Stomach (tissue), 8 donors: ENCODE measurements at regions not wholly inside any gene's neighbourhood (a gene's known extent, or its start where the extent isn't known, plus 50 kb on each side); places are given as distances from the start of the nearest gene placed in this dataset.

Experiments used
- DNase-seq, 2 donors: peaks; one replicate each; pipeline versions ENCODE4 v3.0.0 to v3.0.0-alpha.2; 2013 to 2019
- H3K27ac ChIP-seq, 5 donors: fragments of 200-600 bp in 4 of 5; sonication (generic) in 4 of 5; one replicate each; pipeline ENCODE4 v1.5.1; 2013 to 2019; ENCODE audit warnings: mild to moderate bottlenecking in 1 of 5, moderate library complexity in 1 of 5
- H3K27me3 ChIP-seq, 3 donors: fragments of 200-600 bp; sonication (generic); one replicate each; pipeline ENCODE4 v1.5.1; 2017 to 2019; ENCODE audit warnings: mixed run types in 1 of 3
- H3K36me3 ChIP-seq, 4 donors: fragments of 200-600 bp; sonication (generic); 1 replicate in 3 of 4; 2 replicates in 1 of 4; pipeline ENCODE4 v1.5.1; 2016 to 2019
- H3K4me1 ChIP-seq, 4 donors: fragments of 200-600 bp; sonication (generic); one replicate each; pipeline ENCODE4 v1.5.1; 2016 to 2019
- H3K4me3 ChIP-seq, 4 donors: fragments of 200-600 bp; sonication (generic) in 3 of 4; one replicate each; pipeline ENCODE4 v1.5.1; 2016 to 2019; ENCODE audit warnings: mild to moderate bottlenecking in 1 of 4
- H3K9me3 ChIP-seq, 4 donors: fragments of 200-600 bp; sonication (generic); one replicate each; pipeline ENCODE4 v1.5.1; 2016 to 2019
- CTCF ChIP-seq, 7 experiments: fragments of 450-650 bp in 4 of 7; fragments of 200-600 bp in 3 of 7; sonication (generic) in 3 of 7; IDR thresholded peaks; one replicate each; pipeline ENCODE4 v1.5.1; 2016 to 2019; ENCODE audit warnings: antibody characterized with exemption in 7 of 7, control low read depth in 2 of 7, mild to moderate bottlenecking in 1 of 7
- EP300 ChIP-seq: sonication (generic); formaldehyde crosslinking; IDR thresholded peaks from one replicate; pipeline ENCODE4 v1.6.1; 2017; ENCODE audit warnings: antibody characterized with exemption
- POLR2A ChIP-seq, 4 donors: fragments of 450-650 bp; IDR thresholded peaks; one replicate each; pipeline ENCODE4 v1.6.1; 2016; ENCODE audit warnings: antibody characterized with exemption in 4 of 4, control low read depth in 2 of 4, mild to moderate bottlenecking in 1 of 4, moderate library complexity in 1 of 4
- POLR2AphosphoS5 ChIP-seq, 3 donors: sonication (generic); formaldehyde crosslinking; IDR thresholded peaks; one replicate each; pipeline ENCODE4 v1.6.1; 2016; ENCODE audit warnings: antibody characterized with exemption in 3 of 3
- WGBS, 5 donors: extraction: QIAGEN DNeasy Blood & Tissue Kit in 3 of 5; methylation state at CpG; one replicate each; pipeline versions ENCODE4 v1.1.5 to v1.1.7; 2013 to 2018; 5-methylcytosine and 5-hydroxymethylcytosine counted together
- intact Hi-C: fragments of 100-400 bp; cut with DNase I; formaldehyde crosslinking; loops from one replicate; pipeline ENCODE4 v1.15.1; 2023; ENCODE audit warnings: low total_unique reads
- donor health status: healthy with polysubstance abuse.
- donor health status: Bipolar disorder and iron deficiency.
- donor health status: healthy.

GRCh38 chr5:92800365-92800764 lies 780.7 kb downstream of the NR2F1-AS1 start:
- no peak overlapping the region for H3K27ac ChIP-seq
- peak in 1 of 2 donors; percentile 77 for DNase-seq
- H3K27me3 ChIP-seq = no peaks in the 10 kb centered on the region
- peaks cover 0 to 11% (median 7%) of the 10 kb centered on the region in 4 donors for H3K9me3 ChIP-seq
- peaks cover 0 to 20% (median 7%) of the 10 kb centered on the region in 4 donors for H3K4me1 ChIP-seq
- intact Hi-C loops = no loop called here
- H3K36me3 ChIP-seq = no peaks in the 10 kb centered on the region
- TF ChIP-seq POLR2AphosphoS5 (IDR thresholded peaks at IDR 0.05) (peak in 1 of 3 donors; percentile 15), EP300 (no peak)
- H3K4me3 ChIP-seq = no peak overlapping the region

GRCh38 chr5:92795633-92796032 lies 785.4 kb downstream of the NR2F1-AS1 start:
- H3K27me3 ChIP-seq = no peaks in the 10 kb centered on the region
- no peaks in the 10 kb centered on the region for H3K36me3 ChIP-seq
- peaks cover 0 to 19% (median 11%) of the 10 kb centered on the region in 4 donors for H3K9me3 ChIP-seq
- H3K4me1 ChIP-seq = peaks cover 0 to 9% (median 3%) of the 10 kb centered on the region in 4 donors
- DNase-seq = no peak
- H3K4me3 ChIP-seq = no peak overlapping the region
- no peak overlapping the region for H3K27ac ChIP-seq
- 89 to 94% (median 91%) methylated on average over 3 of the region's 3 CpGs for WGBS, 5 donors
- intact Hi-C loops = no loop called here
- TF ChIP-seq POLR2A (IDR thresholded peaks at IDR 0.05) (no peak), CTCF (IDR thresholded peaks at IDR 0.05) (no peak), POLR2AphosphoS5 (IDR thresholded peaks at IDR 0.05) (no peak), EP300 (no peak)

- no peak overlapping the region for H3K4me3 ChIP-seq
- TF ChIP-seq POLR2AphosphoS5 (IDR thresholded peaks at IDR 0.05) (no peak), EP300 (no peak), CTCF (IDR thresholded peaks at IDR 0.05) (no peak), POLR2A (IDR thresholded peaks at IDR 0.05) (no peak)
- no peaks in the 10 kb centered on the region for H3K4me1 ChIP-seq
- WGBS, 5 donors = 46 to 75% (median 62%) methylated on average over 4 of the region's 4 CpGs
- no peaks in the 10 kb centered on the region for H3K27me3 ChIP-seq
- intact Hi-C loops = no loop called here
- H3K36me3 ChIP-seq = no peaks in the 10 kb centered on the region
- H3K9me3 ChIP-seq = no peaks in the 10 kb centered on the region
- H3K27ac ChIP-seq = no peak overlapping the region
- DNase-seq = no peak
Observed at GRCh38 chr5:92780057-92780456, 801.0 kb downstream of the NR2F1-AS1 start.

- Histone ChIP-seq H3K36me3 (no peaks in the 10 kb centered on the region), H3K4me3 (no peak overlapping the region), H3K4me1 (no peaks in the 10 kb centered on the region), H3K27me3 (no peaks in the 10 kb centered on the region), H3K27ac (no peak overlapping the region), H3K9me3 (no peaks in the 10 kb centered on the region)
- TF ChIP-seq POLR2A (IDR thresholded peaks at IDR 0.05) (no peak), POLR2AphosphoS5 (IDR thresholded peaks at IDR 0.05) (no peak), EP300 (no peak), CTCF (IDR thresholded peaks at IDR 0.05) (no peak)
- intact Hi-C loops = no loop called here
- no peak for DNase-seq
Observed at GRCh38 chr5:92779536-92779935, 801.5 kb downstream of the NR2F1-AS1 start.

- Histone ChIP-seq H3K36me3 (no peaks in the 10 kb centered on the region), H3K4me3 (no peak overlapping the region), H3K27ac (no peak overlapping the region), H3K27me3 (no peaks in the 10 kb centered on the region), H3K4me1 (no peaks in the 10 kb centered on the region), H3K9me3 (no peaks in the 10 kb centered on the region)
- no peak for DNase-seq
- TF ChIP-seq CTCF (IDR thresholded peaks at IDR 0.05) (no peak), EP300 (no peak), POLR2A (IDR thresholded peaks at IDR 0.05) (no peak), POLR2AphosphoS5 (IDR thresholded peaks at IDR 0.05) (no peak)
- intact Hi-C loops = no loop called here
- 88 to 96% (median 93%) methylated on average over 3 of the region's 3 CpGs for WGBS, 5 donors
Observed at GRCh38 chr5:92778261-92778660, 802.8 kb downstream of the NR2F1-AS1 start.
